Adrenal gland (tissue), 5 donors: ENCODE measurements at regions not wholly inside any gene's neighbourhood (a gene's known extent, or its start where the extent isn't known, plus 50 kb on each side); places are given as distances from the start of the nearest gene placed in this dataset.

Experiments used
- CTCF ChIP-seq, 6 experiments: fragments of 450-650 bp in 4 of 6; fragments of 200-600 bp in 2 of 6; sonication (generic) in 1 of 6; IDR thresholded peaks; 1 replicate in 5 of 6; 2 replicates in 1 of 6; pipeline versions ENCODE4 v1.5.1 to v1.8.0; 2016 to 2021; ENCODE audit warnings: antibody characterized with exemption in 6 of 6, mild to moderate bottlenecking in 2 of 6, moderate library complexity in 1 of 6
- POLR2A ChIP-seq, 2 donors: fragments of 450-650 bp; IDR thresholded peaks; one replicate each; pipeline ENCODE4 v1.6.1; 2017; ENCODE audit warnings: antibody characterized with exemption in 2 of 2, mild to moderate bottlenecking in 2 of 2, moderate library complexity in 1 of 2
- donor health status: DM: no; HTN: no; CAD: no.

- TF ChIP-seq CTCF (IDR thresholded peaks at IDR 0.05) (no peak), POLR2A (IDR thresholded peaks at IDR 0.05) (no peak)
Measured at GRCh38 chr9:38226491-38226951, 157.5 kb upstream of the SHB start.
